Fibroblast of lung (primary cell): ENCODE measurements at regions not wholly inside any gene's neighbourhood (a gene's known extent, or its start where the extent isn't known, plus 50 kb on each side); places are given as distances from the start of the nearest gene placed in this dataset.

Experiments
- DNase-seq, 2 donors: peaks; one replicate each; pipeline versions ENCODE4 v3.0.0 to v3.0.0-alpha.2; 2010; ENCODE audit warnings: low read depth in 2 of 2
- H2AFZ ChIP-seq: 2 replicates; pipeline ENCODE4 v1.5.1; 2012; ENCODE audit warnings: low read length, control low read depth, inconsistent platforms
- H3K27ac ChIP-seq: 2 replicates; pipeline ENCODE4 v1.5.1; 2011; ENCODE audit warnings: low read length, control low read depth; ENCODE audit not compliant: insufficient read depth
- H3K27me3 ChIP-seq: 2 replicates; pipeline ENCODE4 v1.5.1; 2011; ENCODE audit warnings: mild to moderate bottlenecking, low read length; ENCODE audit not compliant: control insufficient read depth, insufficient read depth
- H3K36me3 ChIP-seq: 2 replicates; pipeline ENCODE4 v1.5.1; 2011; ENCODE audit warnings: low read length; ENCODE audit not compliant: control insufficient read depth, insufficient read depth
- H3K4me1 ChIP-seq: 2 replicates; pipeline ENCODE4 v1.5.1; 2011; ENCODE audit warnings: low read length; ENCODE audit not compliant: control insufficient read depth, insufficient read depth; ENCODE audit errors: extremely low read depth
- H3K4me2 ChIP-seq: 2 replicates; pipeline ENCODE4 v1.5.1; 2011; ENCODE audit warnings: low read length, control low read depth; ENCODE audit not compliant: insufficient read depth; ENCODE audit errors: extremely low read depth
- H3K4me3 ChIP-seq, 4 experiments: fragments of 200-600 bp in 1 of 4; sonication (generic) in 1 of 4; replicated peaks in 1 of 4; 2 replicates each; pipeline ENCODE4 v1.5.1; 2011 to 2016; ENCODE audit warnings: low read length in 4 of 4, low read depth in 3 of 4, mild to moderate bottlenecking in 3 of 4, control low read depth in 2 of 4, inconsistent platforms in 1 of 4, mixed read lengths in 1 of 4; ENCODE audit not compliant: insufficient read depth in 1 of 4; ENCODE audit errors: control extremely low read depth in 1 of 4
- H3K79me2 ChIP-seq: 2 replicates; pipeline ENCODE4 v1.5.1; 2012; ENCODE audit warnings: mild to moderate bottlenecking, low read length, inconsistent platforms; ENCODE audit not compliant: control insufficient read depth, insufficient read depth
- H3K9ac ChIP-seq: 2 replicates; pipeline ENCODE4 v1.5.1; 2011; ENCODE audit warnings: mild to moderate bottlenecking, low read length, control low read depth; ENCODE audit not compliant: insufficient read depth
- H3K9me3 ChIP-seq: 2 replicates; pipeline ENCODE4 v1.5.1; 2012; ENCODE audit warnings: low read depth, low read length; ENCODE audit not compliant: control insufficient read depth, insufficient read depth
- H4K20me1 ChIP-seq: 2 replicates; pipeline ENCODE4 v1.5.1; 2011; ENCODE audit warnings: low read length; ENCODE audit not compliant: control insufficient read depth, insufficient read depth; ENCODE audit errors: extremely low read depth
- CTCF ChIP-seq, 2 donors: IDR thresholded peaks in 1 of 2; conservative IDR thresholded peaks in 1 of 2; 1 replicate in 1 of 2; 2 replicates in 1 of 2; pipeline ENCODE4 v1.5.1; 2011 to 2012; ENCODE audit warnings: low read length in 2 of 2, control low read depth in 1 of 2, inconsistent platforms in 1 of 2, low read depth in 1 of 2, mild to moderate bottlenecking in 1 of 2
- EZH2 ChIP-seq: IDR thresholded peaks from 2 replicates; pipeline ENCODE4 v1.5.1; 2012; ENCODE audit warnings: low read length, control low read depth, mild to moderate bottlenecking; ENCODE audit errors: missing control alignments

DNA sequence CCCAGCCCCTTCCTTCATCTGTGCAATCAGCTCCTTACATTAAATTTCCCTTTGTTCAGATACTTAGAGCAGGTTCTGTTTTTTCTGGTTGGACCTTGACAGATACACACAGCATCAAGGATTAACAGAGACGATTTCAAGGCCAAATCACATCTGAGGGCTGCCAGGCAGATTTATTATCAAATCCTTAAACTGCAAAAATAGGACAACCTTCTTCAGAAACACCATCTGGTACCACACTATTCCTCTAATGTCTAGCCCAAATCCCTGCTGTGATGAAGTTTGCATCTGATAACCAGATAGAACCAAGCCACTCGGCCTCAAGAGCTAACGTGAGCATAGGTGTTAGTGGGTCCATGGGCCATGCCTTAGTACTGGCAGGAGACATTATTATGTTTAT is 250.7 kb upstream of the PROK2 start:
- H3K4me2 ChIP-seq: no peak overlapping the region
- no peaks in the 10 kb centered on the region for H3K36me3 ChIP-seq
- peaks cover 1% of the 10 kb centered on the region for H3K27me3 ChIP-seq
- DNase-seq: no peak
- no peaks in the 10 kb centered on the region for H3K9me3 ChIP-seq
- no peaks in the 10 kb centered on the region for H3K4me1 ChIP-seq
- no peak overlapping the region for H2AFZ ChIP-seq
- TF ChIP-seq CTCF (conservative IDR thresholded peaks at IDR 0.05 in 1 of 2, IDR thresholded peaks at IDR 0.05 in 1 of 2; ENCODE audit: low read depth in 1 of 2, low read length in 2 of 2) (no peak), EZH2 (no peak)
- no peak overlapping the region for H3K4me3 ChIP-seq
- H4K20me1 ChIP-seq: no peaks in the 10 kb centered on the region
- H3K9ac ChIP-seq: no peak overlapping the region
- no peak overlapping the region for H3K27ac ChIP-seq
- H3K79me2 ChIP-seq: no peaks in the 10 kb centered on the region

DNA sequence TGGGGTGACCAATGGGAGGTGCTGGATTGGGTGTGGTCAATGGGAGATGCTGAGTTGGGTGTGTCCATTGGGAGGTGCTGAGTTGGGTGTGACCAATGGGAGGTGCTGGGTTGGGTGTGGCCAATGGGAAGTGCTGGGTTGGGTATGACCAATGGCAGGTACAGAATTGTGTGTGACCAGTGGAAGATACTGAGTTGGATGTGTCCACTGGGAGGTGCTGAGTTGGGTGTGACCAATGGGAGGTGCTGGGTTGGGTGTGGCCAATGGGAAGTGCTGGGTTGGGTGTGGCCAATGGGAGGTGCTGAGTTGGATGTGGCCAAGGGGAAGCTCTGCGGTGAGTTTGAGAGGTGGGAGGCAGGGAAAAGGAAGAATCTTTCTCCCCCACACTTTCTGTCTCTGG is 250.0 kb upstream of the PROK2 start:
- DNase-seq: no peak
- H3K9ac ChIP-seq: no peak overlapping the region
- TF ChIP-seq EZH2 (no peak), CTCF (conservative IDR thresholded peaks at IDR 0.05 in 1 of 2, IDR thresholded peaks at IDR 0.05 in 1 of 2; ENCODE audit: low read depth in 1 of 2, low read length in 2 of 2) (no peak)
- no peaks in the 10 kb centered on the region for H3K79me2 ChIP-seq
- no peaks in the 10 kb centered on the region for H3K9me3 ChIP-seq
- H3K27me3 ChIP-seq: no peaks in the 10 kb centered on the region
- no peak overlapping the region for H2AFZ ChIP-seq
- H4K20me1 ChIP-seq: no peaks in the 10 kb centered on the region
- no peaks in the 10 kb centered on the region for H3K4me1 ChIP-seq
- H3K36me3 ChIP-seq: no peaks in the 10 kb centered on the region
- no peak overlapping the region for H3K4me3 ChIP-seq
- no peak overlapping the region for H3K27ac ChIP-seq
- H3K4me2 ChIP-seq: no peak overlapping the region

- no peak for DNase-seq
- H3K9ac ChIP-seq: no peak overlapping the region
- no peaks in the 10 kb centered on the region for H3K27me3 ChIP-seq
- no peaks in the 10 kb centered on the region for H3K4me1 ChIP-seq
- no peak overlapping the region for H2AFZ ChIP-seq
- no peaks in the 10 kb centered on the region for H3K9me3 ChIP-seq
- H3K36me3 ChIP-seq: no peaks in the 10 kb centered on the region
- TF ChIP-seq EZH2: no peak
- no peak for TF ChIP-seq CTCF (conservative IDR thresholded peaks at IDR 0.05 in 1 of 2, IDR thresholded peaks at IDR 0.05 in 1 of 2; ENCODE audit: low read depth in 1 of 2, low read length in 2 of 2)
- H3K79me2 ChIP-seq: no peaks in the 10 kb centered on the region
- no peak overlapping the region for H3K4me2 ChIP-seq
- no peak overlapping the region for H3K4me3 ChIP-seq
- H4K20me1 ChIP-seq: no peaks in the 10 kb centered on the region
- H3K27ac ChIP-seq: no peak overlapping the region
Observed at GRCh38 chr3:72033666-72034428, 248.9 kb upstream of the PROK2 start.
